Pancreas (tissue), 10 donors: ENCODE measurements at regions not wholly inside any gene's neighbourhood (a gene's known extent, or its start where the extent isn't known, plus 50 kb on each side); places are given as distances from the start of the nearest gene placed in this dataset.

Experiments
- ATAC-seq, 4 donors: fragments of 200-7000 bp; cut with Tn5 transposase; one replicate each; pipeline versions ENCODE4 v1.8.0 to v1.9.1; 2020; ENCODE audit warnings: mild to moderate bottlenecking in 4 of 4, moderate library complexity in 4 of 4
- DNase-seq, 6 donors: peaks; one replicate each; pipeline ENCODE4 v3.0.0-alpha.2; 2020
- FAIRE-seq: peaks from 2 replicates; lab custom pipeline; 2012; peaks lifted over from hg19 to GRCh38; lab: Jason Lieb, UNC
- H3K27ac ChIP-seq, 4 donors: fragments of 200-600 bp; sonication (generic); 1 replicate in 3 of 4; 2 replicates in 1 of 4; pipeline versions ENCODE4 v1.5.0 to v1.8.0; 2020
- H3K27me3 ChIP-seq, 4 donors: fragments of 200-600 bp; one replicate each; pipeline ENCODE4 v1.8.0; 2021
- H3K36me3 ChIP-seq, 3 donors: fragments of 200-600 bp; sonication (generic) in 1 of 3; one replicate each; pipeline versions ENCODE4 v1.5.0 to v1.8.0; 2020 to 2021
- H3K4me1 ChIP-seq, 3 donors: fragments of 200-600 bp; one replicate each; pipeline ENCODE4 v1.8.0; 2021
- H3K4me3 ChIP-seq, 4 donors: fragments of 200-600 bp; sonication (generic) in 2 of 4; one replicate each; pipeline versions ENCODE4 v1.5.0 to v1.8.0; 2020 to 2021
- H3K9me3 ChIP-seq, 4 donors: fragments of 200-600 bp; one replicate each; pipeline ENCODE4 v1.8.0; 2021
- CTCF ChIP-seq, 4 donors: fragments of 200-600 bp; sonication (generic) in 3 of 4; IDR thresholded peaks; one replicate each; pipeline versions ENCODE4 v1.5.0 to v1.8.0; 2021; ENCODE audit warnings: antibody characterized with exemption in 4 of 4
- WGBS, 2 donors: extraction: QIAGEN DNeasy Blood & Tissue Kit; methylation state at CpG; one replicate each; pipeline ENCODE4 v1.1.7; 2013; 5-methylcytosine and 5-hydroxymethylcytosine counted together
- intact Hi-C, 3 donors: fragments of 100-400 bp; cut with DNase I; formaldehyde crosslinking; loops; one replicate each; pipeline versions ENCODE4 v1.11.1 to v1.14.2; 2022
- donor health status: healthy with polysubstance abuse.
- donor health status: DM: no; HTN: no; CAD: no; lungs with moderate emphysema.
- donor health status: DM: no; HTN: no; CAD: no.
- donor health status: control.
- donor health status: control.
- donor health status: Bipolar disorder and iron deficiency.
- donor health status: DM: yes; HTN: yes; CAD: no.
- donor health status: DM: no; HTN: no; CAD: no.
- donor health status: DM: no; HTN: no; CAD: no.
- donor health status: DM: yes; HTN: yes; CAD: no.

DNA sequence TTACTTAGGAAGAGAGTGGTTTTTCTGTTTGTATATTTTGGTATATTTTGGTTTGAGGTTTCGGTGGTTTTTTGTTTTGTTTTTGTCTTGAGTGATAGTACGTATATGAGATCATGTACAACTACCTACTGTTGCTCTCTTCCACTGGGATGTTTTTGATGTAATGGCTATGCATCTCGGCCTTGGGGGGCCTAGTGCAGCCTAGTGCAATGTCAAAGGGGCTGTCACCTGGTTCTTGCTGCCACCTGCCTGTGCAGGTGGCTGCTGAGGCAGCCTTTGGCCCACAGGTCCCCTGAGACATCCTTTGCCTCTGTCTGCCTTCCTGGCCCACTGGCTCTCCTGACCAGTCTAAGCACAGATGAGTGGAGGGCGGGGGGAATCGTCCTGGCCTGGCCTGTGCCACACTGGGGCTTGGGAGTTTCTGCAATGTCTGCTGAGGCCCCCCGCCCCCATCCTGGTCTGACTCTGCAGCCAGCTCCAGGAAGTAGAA is 546.6 kb downstream of the CD83 start:
- WGBS, 2 donors = 60 to 67% methylated on average over 6 of the region's 6 CpGs
- TF ChIP-seq CTCF (IDR thresholded peaks at IDR 0.05) = no peak
- no peak overlapping the region for H3K27ac ChIP-seq
- no peaks in the 10 kb centered on the region for H3K27me3 ChIP-seq
- intact Hi-C loops = no loop called here
- H3K36me3 ChIP-seq = no peaks in the 10 kb centered on the region
- H3K4me1 ChIP-seq = no peaks in the 10 kb centered on the region
- DNase-seq (no peak), ATAC-seq (no peak), FAIRE-seq (no peak)
- no peak overlapping the region for H3K4me3 ChIP-seq
- no peaks in the 10 kb centered on the region for H3K9me3 ChIP-seq

- Histone ChIP-seq H3K36me3 (no peaks in the 10 kb centered on the region), H3K9me3 (no peaks in the 10 kb centered on the region), H3K27ac (no peak overlapping the region), H3K4me3 (no peak overlapping the region), H3K27me3 (no peaks in the 10 kb centered on the region), H3K4me1 (no peaks in the 10 kb centered on the region)
- intact Hi-C loops = no loop called here
- no peak for FAIRE-seq
- DNase-seq = no peak
- WGBS, 2 donors = 64 to 67% methylated on average over 11 of the region's 11 CpGs
- TF ChIP-seq CTCF (IDR thresholded peaks at IDR 0.05) = no peak
- ATAC-seq = no peak
Observed at GRCh38 chr6:14664621-14665315, 547.2 kb downstream of the CD83 start.

DNA sequence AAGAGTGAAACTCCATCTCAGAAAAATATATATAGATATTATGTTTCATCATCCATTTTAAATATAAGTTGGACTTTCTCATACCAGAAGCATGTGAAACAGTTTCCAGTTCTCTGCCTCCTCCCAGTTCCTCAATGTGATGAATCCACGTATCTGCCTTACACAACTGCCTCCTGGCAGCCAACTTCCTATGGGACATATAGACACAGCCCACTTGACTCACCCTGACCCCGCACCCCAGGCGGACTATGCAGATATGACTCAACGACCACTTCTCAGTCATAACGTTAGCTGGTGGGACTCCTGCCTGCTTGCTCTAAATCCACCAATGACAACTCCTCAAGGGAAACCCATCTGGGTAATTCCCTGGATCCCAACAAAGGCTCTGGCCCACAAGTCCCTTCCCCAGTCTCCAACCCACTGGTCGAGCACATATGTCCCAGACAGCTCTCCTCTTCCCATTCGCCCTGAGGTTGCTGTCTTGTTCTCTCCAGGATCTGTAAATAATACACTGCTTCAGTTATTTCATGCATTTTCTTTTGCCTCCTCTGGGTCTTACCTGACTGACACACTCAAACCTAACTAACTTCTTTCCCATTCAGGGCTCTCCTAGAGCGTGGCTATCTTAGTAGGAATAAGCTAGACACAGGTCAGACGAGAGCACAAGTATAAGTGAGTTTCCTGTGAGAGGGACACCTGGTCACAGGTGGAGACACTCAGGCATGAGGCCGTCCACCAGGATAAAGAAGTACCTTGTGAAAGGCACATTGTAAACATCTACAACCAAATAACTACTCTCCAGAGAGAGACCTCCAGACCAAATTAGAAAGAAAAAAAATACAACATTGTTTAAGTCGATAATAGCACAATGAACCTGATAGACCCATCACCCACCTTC is 548.5 kb downstream of the CD83 start:
- H3K4me3 ChIP-seq = no peak overlapping the region
- H3K4me1 ChIP-seq = no peaks in the 10 kb centered on the region
- no peak for FAIRE-seq
- no peaks in the 10 kb centered on the region for H3K36me3 ChIP-seq
- no peaks in the 10 kb centered on the region for H3K27me3 ChIP-seq
- peak in 2 of 4 donors; percentile 41 to 50 for ATAC-seq
- no peaks in the 10 kb centered on the region for H3K9me3 ChIP-seq
- intact Hi-C loops = no loop called here
- TF ChIP-seq CTCF (IDR thresholded peaks at IDR 0.05) = no peak
- no peak overlapping the region for H3K27ac ChIP-seq
- WGBS, 2 donors = 70 to 74% methylated on average over 11 of the region's 11 CpGs
- no peak for DNase-seq

DNA sequence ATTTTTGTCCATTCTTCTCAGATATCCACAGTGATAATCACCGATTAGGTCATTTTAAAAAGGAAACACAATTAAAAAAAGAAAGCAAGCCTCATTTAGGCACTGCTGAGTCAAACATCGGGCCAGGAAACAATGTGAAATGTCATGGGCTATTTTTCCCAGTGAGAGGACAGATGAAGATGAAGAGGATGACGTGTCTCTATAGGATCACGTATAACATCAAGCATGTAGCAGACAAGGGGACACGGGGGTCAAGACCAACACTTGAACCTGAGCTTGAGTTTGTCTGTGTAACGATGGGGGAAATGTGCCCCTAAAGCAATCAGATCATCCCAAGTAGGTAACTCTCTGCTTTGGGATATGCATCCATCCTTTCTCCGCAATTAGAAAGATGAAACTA is 553.2 kb downstream of the CD83 start:
- no peak for FAIRE-seq

More for the DNA sequence above, 553.2 kb downstream of the CD83 start:
- TF ChIP-seq CTCF (IDR thresholded peaks at IDR 0.05) = no peak
- Histone ChIP-seq H3K4me3 (no peak overlapping the region), H3K27me3 (no peaks in the 10 kb centered on the region), H3K4me1 (no peaks in the 10 kb centered on the region), H3K36me3 (no peaks in the 10 kb centered on the region), H3K27ac (no peak overlapping the region), H3K9me3 (no peaks in the 10 kb centered on the region)
- intact Hi-C loops = no loop called here
- ATAC-seq (no peak), DNase-seq (no peak)
- 80% methylated on average over 7 of the region's 7 CpGs for WGBS, 2 donors
